Pons (tissue), 1 donor: ENCODE measurements at regions not wholly inside any gene's neighbourhood (a gene's known extent, or its start where the extent isn't known, plus 50 kb on each side); places are given as distances from the start of the nearest gene placed in this dataset.
A peak's percentile ranks its signal among the peaks of the same experiment; 100 is the strongest.

ENCODE experiments used
- DNase-seq: peaks from one replicate; pipeline ENCODE4 v3.0.0-alpha.2; 2016; ENCODE audit warnings: low spot score

GRCh38 chr10:6342096-6342685 is 139.5 kb downstream of the PFKFB3 start:
- DNase-seq = no peak

GRCh38 chr10:6343305-6344010 is 140.7 kb downstream of the PFKFB3 start:
- DNase-seq = no peak

- no peak for DNase-seq
These were observed 142.7 kb downstream of the PFKFB3 start for GRCh38 chr10:6345404-6345803.

- no peak for DNase-seq
These were observed 143.9 kb downstream of the PFKFB3 start for GRCh38 chr10:6346631-6347030.

GRCh38 chr10:6347391-6347951 is 144.7 kb downstream of the PFKFB3 start:
- DNase-seq = peak; percentile 48

- peak; percentile 89 for DNase-seq
These were observed 145.6 kb downstream of the PFKFB3 start for GRCh38 chr10:6348096-6348874.

GRCh38 chr10:6349846-6350535 is 147.3 kb downstream of the PFKFB3 start:
- DNase-seq = no peak

GRCh38 chr10:6350609-6351008 is 147.9 kb downstream of the PFKFB3 start:
- no peak for DNase-seq

- DNase-seq = no peak
These were observed 148.8 kb downstream of the PFKFB3 start for GRCh38 chr10:6351495-6351894.

GRCh38 chr10:6353526-6353925 is 150.8 kb downstream of the PFKFB3 start:
- DNase-seq = no peak

GRCh38 chr10:6354168-6354772 is 151.5 kb downstream of the PFKFB3 start:
- DNase-seq = no peak

- DNase-seq = no peak
These were observed 153.6 kb downstream of the PFKFB3 start for GRCh38 chr10:6356280-6356793.

GRCh38 chr10:6361869-6362268 is 159.1 kb downstream of the PFKFB3 start:
- no peak for DNase-seq

GRCh38 chr10:6362879-6363278 is 160.1 kb downstream of the PFKFB3 start:
- no peak for DNase-seq

- no peak for DNase-seq
These were observed 160.8 kb downstream of the PFKFB3 start for GRCh38 chr10:6363511-6363910.

GRCh38 chr10:6364283-6364682 is 161.6 kb downstream of the PFKFB3 start:
- no peak for DNase-seq

GRCh38 chr10:6364893-6365292 is 162.2 kb downstream of the PFKFB3 start:
- no peak for DNase-seq

- no peak for DNase-seq
These were observed 162.7 kb downstream of the PFKFB3 start for GRCh38 chr10:6365384-6365783.
